HG03139 (cell line): ENCODE measurements at regions not wholly inside any gene's neighbourhood (a gene's known extent, or its start where the extent isn't known, plus 50 kb on each side); places are given as distances from the start of the nearest gene placed in this dataset.

Experiments used
- ATAC-seq: cut with Tn5 transposase; IDR thresholded peaks from one replicate; pipeline ENCODE4 v1.9.1; 2021; ENCODE audit not compliant: unreplicated experiment

- no peak for ATAC-seq
Observed at GRCh38 chr12:78764913-78765312, 99.7 kb upstream of the SYT1 start.

- ATAC-seq: no peak
Observed at GRCh38 chr12:78767264-78767981, 97.2 kb upstream of the SYT1 start.

DNA sequence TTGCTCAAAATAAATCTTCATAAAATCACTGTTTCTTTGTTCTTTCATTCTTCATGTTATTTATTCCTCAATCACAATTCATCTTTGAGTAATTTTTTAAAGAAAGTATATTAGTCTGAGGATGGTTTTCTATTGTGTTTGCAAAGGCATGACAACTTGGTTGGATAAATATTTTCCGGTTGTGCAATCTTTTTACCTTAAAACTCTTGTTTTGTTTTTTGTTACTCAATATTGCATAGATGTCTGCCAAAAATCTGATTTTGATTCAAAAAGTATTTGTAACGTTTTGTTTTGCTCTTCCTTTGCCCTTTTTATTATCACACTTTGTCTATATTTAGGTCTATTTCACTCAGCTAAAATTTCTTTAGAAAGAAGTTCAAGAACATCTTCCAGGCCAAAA lies 86.2 kb upstream of the SYT1 start:
- ATAC-seq: no peak

DNA sequence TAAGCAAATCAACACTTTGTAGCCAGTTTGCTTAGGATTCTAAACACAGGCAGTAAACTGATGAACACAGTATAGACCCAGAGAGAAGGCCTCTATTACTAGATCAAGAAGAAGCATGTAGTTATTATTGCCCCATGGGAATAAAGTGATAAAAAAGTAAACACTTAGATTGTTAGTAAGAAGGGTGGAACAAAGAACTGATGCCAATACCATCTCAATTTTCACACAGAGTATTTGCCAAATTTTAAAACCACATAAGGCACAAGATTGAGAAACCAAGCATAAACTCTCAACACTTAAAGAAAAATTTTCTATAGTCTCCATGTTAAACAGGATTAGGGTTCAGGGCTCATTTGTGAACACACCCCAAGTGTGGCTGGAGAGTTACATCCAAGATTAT lies 77.0 kb upstream of the SYT1 start:
- no peak for ATAC-seq

GRCh38 chr12:78790148-78790547 lies 74.4 kb upstream of the SYT1 start:
- ATAC-seq: no peak

- ATAC-seq: no peak
Observed at GRCh38 chr12:78792052-78792698, 72.4 kb upstream of the SYT1 start.

DNA sequence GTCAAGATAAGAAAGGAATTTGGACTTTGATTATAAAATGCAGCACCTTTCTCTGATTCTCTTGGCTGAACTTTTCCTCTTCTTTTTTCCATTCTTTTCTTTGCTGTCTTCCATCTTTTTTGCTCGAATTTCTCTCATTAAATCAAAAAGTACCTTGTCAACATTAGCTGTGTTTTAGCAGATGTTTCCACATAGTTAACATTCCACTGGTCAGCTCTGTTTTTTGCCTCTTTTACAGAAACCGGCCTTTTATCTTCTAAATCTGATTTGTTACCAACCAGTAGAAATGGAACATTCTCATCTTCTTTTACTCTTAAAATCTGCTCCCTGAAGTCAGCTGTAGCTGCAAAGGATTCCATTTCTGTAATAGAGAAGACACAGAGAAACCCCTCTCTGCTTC lies 71.1 kb upstream of the SYT1 start:
- no peak for ATAC-seq

- no peak for ATAC-seq
Observed at GRCh38 chr12:78793982-78794381, 70.6 kb upstream of the SYT1 start.

GRCh38 chr12:78795934-78796445 lies 68.6 kb upstream of the SYT1 start:
- ATAC-seq: no peak

- ATAC-seq: no peak
Observed at GRCh38 chr12:78797196-78797931, 67.2 kb upstream of the SYT1 start.

- no peak for ATAC-seq
Observed at GRCh38 chr12:78799649-78800048, 64.9 kb upstream of the SYT1 start.

DNA sequence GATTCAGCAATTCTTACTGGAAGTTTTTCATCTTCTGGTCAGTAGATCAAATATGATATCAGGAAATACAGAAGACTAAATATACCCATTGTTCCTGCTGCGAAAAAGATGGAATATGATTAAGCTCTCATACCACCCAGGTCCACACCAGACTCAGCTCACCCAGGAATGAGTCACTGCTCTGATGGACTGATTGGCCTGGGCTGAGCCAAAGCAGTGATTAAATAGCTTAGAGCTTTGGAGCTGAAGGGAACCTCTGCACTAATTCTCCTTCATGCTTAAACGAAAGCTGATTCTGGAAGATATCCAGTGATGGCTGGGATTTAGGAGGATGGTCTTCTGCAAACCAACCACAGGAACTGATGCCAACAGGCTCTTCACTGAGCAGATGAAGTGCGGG lies 62.0 kb upstream of the SYT1 start:
- ATAC-seq: no peak

GRCh38 chr12:78804262-78804661 lies 60.3 kb upstream of the SYT1 start:
- ATAC-seq: no peak
